HG03469 (cell line): ENCODE measurements at regions not wholly inside any gene's neighbourhood (a gene's known extent, or its start where the extent isn't known, plus 50 kb on each side); places are given as distances from the start of the nearest gene placed in this dataset.

Experiments
- ATAC-seq: cut with Tn5 transposase; IDR thresholded peaks from one replicate; pipeline ENCODE4 v1.9.1; 2021; ENCODE audit warnings: mild to moderate bottlenecking, moderate library complexity, moderate number of reproducible peaks; ENCODE audit not compliant: unreplicated experiment

DNA sequence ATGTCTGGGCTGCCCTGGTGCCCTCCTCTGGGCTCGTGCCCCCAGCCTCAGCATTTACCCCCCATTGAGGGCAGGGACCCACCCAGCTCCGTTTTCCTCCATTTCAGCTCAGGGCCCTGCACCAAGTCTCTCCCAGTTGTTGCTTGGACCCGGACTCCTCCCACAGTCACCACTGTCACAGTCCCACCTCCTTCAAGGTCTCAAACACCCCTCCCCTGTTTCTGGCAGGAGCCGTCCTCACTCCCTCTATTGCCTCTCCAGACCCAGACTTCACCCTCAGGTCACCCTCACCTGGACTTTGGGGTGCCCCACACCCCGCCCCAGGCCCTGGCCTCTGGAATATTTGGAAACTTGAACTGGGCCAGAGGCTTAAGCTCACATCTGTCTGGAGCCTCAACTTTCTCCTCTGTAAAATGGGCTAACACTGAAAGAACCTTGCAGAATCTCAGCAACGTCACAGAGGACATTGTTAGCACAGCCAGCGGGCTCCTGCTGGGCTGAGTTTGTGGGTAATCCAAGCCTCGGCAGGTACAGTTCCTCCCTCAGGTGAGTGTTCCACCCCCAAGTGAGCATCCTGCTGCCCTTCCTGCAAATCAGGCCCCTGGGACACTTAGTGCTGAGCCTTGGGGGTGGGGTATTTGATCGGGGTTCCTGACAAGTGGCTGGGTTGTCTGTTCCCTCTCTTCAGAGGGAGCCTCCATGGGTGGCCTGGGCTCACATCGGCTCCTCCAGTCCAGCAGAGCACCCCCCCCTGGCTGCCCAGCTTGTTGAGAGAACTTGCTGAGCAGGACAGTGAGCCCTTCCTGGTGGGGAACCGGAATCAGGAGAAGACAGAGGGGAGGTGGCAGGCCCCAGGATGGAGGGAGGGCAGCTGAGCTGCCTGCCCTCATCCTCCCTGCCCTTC lies 130.1 kb downstream of the C9orf50 start:
- ATAC-seq, result no peak

DNA sequence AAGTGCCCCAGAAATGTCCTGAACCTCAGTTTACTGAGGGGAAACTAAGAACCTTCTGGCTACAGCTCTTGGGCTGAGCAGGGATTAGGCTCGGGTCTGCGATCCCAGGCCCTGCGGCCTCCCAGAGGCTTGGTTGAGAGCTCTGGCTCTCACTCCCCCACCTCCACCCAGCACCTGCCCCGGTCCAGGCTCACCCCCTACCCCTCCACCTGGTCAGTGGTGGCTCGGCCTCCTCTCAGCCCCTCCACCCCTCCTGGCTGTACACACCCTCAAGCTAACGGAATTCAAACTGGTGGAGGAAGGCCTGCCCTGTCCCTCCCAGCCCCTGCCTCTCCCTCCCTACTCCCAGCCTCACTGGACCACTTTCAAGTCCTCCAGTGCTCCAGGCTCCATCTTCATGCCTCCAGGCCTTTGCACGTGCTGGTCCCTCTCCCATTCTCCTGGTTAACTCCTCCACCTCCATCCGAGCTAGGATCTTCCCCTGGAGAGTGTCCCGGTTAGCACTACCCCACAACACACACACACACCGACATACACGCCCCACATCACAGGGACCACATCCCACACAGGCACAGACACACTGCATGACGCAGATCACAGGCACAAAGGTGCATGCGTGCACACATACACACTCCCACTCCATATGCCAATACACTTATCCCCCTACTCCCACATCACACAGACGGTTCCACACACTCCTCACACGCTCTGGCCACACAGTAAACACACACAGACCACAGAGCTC lies 130.9 kb downstream of the C9orf50 start:
- ATAC-seq, result no peak

GRCh38 chr9:129487658-129488483 lies 133.0 kb downstream of the C9orf50 start:
- no peak for ATAC-seq

- no peak for ATAC-seq
Measured at GRCh38 chr9:129486756-129487657, 133.9 kb downstream of the C9orf50 start.

DNA sequence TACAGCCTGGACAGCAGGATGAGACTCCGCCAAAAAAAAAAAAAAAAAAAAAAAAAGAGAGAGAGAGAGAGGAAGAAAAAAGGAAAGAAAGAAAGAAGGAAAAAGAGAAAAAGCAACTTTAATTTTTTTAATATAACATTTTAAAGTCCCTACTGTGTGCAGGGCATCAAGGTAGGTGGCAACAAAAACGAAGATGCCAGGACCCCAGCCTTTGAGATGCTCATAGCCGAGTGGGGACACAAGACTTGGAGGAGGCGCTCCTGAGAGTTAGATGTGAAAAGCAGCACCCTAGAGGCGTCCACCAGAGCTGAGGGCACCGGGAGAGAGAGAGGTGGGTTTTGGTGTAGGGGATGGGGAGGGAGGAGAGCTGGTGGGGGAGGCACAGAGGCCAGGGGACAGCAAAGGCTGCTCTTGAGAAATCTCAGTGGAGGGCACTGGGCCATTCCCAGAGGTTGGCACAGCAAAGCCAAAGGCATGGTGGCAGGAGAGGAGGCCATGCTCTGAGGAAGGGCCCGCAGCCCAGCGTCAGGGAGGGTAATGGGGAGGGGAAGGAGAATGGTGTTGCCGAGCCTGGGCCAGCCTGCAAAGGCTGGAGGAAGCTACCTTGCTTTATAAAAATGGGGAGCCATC lies 135.6 kb downstream of the C9orf50 start:
- no peak for ATAC-seq

DNA sequence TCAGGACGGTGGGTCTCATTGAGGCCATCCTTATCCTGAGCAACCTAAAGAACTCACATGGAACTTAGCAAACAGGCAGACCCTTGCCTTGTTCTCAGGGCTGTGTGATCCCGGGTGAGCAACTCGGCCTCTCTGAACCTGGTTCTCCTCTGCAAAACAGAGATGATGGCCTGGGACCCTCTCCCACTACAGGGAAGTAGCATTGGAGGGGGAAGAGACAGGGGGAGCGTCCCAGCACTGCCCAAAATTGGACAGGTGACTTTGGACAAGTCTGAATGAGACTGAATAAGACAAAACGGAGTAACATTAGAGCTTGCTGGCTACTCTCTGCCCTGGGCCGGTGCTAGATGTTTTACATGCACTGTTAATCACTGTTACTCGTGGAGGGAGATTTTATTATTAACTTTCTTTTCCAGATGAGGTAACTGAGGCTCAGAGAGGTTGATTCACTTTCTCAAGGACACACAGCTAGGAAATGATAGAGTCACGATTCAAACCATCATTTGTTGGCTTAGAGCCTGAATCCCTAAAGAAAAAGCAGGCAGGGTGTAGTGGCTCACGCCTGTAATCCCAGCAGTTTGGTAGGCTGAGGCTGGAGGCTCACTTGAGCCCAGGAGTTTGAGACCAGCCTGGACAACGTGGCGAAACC lies 136.4 kb downstream of the C9orf50 start:
- no peak for ATAC-seq

DNA sequence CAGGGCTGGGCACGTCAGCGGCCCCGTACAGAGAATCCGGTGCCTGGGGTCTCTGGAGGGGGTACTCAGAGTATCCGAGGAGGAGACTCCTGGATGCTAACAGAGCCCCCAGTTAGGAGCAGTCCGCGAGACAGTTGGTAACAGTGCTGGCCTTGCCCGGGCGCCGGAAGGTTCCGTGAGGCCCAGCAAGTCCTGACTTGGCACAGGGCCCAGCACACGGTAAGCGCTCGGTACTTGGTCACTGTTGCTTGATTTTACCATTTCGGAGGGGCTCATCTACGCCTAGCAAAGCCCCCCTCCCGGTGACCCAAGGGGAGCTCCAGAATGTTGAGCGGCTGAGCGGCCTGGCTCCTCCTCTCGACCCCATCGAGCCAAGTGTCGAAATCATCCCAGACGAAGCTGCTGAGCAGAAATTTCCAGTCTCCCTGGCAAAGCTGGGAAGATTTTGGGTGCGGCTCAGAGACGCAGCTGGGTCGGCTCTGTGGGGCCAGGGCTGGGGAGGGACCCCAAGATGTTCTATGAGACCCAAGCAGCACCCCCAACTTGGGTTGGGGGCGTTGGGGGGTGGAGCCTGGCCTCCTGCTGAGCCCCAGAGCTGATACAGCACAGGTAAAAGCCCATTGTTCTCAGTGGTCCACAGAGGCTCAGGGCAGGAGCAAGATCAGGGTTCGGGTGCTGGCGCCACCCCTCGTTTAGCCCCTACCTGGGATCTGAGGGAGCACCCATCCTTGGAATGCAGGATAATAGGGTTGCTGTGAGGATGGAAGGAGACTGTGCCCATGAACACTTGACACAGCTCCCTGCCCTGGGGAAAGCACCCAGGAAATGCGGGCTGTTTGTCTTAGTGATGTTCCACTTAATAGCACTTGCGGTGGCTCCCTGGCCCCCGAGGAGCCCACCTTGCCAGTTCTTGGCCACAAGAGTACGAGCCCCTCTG lies 137.2 kb downstream of the C9orf50 start:
- ATAC-seq, result no peak

DNA sequence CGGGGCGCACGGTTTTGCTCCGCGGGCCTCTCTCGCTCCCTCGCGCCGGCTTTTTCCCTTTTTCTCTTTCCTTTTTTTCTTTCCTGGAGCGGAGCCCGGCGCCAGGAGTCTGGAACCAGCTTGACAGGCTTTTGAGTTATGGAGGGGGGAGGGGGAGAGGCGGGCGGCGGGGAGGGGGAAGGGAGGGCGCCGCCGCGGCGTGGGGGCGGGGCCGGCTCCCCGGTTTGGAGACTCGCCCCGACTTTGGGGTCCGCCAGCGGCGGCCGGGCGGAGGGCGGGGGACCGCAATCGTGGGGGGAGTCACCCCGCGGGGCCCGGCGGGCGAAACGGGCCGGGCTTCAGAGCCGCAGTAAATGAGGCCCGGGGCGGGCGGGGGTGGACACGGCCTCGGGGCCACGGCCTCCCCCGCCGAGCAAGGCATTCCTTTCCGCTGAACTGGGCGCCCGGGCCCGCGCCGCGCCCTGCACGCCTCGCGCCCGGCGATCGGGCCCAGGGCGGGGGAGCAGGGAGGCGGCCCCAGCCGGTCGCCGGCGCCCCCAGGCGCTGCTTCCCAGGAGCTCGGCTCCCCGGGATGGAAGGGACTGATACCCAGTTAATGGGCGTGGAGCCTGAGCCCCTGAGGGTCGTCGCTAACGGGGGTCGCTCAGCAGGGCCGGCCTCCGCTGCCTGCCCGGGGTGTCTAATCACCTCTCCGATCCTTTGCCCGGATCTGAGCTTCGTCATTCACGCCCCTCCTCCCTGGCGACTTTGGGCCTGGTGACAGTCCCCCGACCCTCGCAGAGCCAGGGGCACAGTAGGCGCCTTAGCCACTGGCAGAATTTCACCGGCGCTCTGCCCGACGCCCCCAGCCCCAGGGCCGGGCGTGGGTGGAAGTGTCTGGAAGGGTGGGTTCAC lies 138.1 kb downstream of the C9orf50 start:
- no peak for ATAC-seq

- no peak for ATAC-seq
Measured at GRCh38 chr9:129481810-129482511, 138.9 kb downstream of the C9orf50 start.

DNA sequence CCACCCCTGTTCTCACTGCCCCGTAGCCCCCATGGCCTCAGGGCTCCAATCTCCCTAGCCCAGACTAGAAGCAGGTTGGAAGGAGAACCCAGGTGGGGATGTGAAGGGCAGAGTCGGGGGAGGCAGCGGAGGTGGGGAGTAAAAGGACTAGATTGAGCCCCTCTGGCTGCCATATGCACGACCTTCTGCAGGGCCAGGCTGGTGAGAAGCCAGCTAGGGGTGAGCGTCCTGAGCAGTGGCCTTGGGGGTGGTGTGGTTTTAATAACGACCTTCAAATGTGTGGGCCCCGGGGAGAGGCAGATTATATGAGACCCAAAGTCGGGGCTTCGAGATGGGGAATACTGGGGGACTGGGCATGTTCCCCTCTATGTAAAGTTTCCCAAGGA lies 139.5 kb downstream of the C9orf50 start:
- no peak for ATAC-seq

DNA sequence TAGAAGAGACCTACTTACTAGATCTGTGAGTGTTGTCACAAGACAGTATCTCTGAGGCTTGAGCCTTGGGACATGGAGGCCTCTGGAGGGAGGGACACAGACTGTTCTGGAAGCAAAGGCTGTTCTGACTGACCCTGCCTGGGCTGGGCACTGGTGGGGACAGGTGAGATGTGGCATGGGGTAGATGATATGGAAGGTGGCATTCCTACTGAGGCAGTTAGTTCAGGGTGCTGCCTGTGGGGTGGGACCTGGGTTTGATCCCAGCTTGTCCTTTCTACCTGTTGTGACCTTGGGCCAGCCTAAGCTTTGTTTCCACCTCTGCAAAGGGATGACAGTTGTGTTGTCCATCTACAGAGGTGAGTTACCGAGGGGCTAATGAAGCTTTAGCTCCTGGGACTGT lies 140.2 kb downstream of the C9orf50 start:
- ATAC-seq, result no peak

- ATAC-seq, result no peak
Measured at GRCh38 chr9:129480227-129480626, 140.7 kb downstream of the C9orf50 start.

DNA sequence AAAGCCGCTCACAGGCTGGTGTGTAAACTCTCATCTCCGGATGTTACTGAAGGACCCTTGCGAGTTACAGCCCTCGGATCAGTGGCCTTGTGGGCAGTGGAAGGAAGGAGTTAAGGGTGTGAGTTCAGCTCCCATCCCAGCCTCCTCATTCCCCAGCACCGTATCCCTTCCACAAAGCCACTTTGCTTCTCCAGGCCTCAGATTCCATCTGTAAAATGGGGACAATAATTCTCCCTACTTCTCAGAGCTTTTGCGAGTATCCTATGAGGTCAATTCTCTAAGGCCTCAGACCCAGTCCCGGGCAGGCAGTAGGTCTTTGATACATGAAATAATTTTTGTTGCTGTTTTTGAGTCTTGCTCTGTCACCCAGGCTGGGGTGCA lies 141.3 kb downstream of the C9orf50 start:
- no peak for ATAC-seq

- no peak for ATAC-seq
Measured at GRCh38 chr9:129478961-129479630, 141.8 kb downstream of the C9orf50 start.

DNA sequence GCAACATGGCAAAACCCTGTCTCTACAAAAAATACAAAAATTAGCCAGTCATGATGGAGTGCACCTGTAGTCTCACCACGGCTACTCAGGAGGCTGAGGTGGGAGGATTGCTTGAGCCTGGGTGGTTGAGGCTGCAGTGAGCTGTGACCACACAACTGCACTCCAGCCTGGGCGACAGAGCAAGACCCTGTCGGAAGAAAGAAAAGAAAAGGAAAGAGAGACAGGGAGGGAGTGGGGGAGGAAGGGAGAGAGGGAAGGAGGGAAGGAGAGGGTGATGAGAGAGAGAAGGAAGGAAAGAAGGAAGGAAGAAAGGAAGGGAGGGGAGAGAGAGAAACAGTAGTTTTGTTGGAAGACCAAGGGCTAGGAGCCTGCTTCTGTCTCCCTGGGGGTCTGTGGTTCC lies 142.4 kb downstream of the C9orf50 start:
- ATAC-seq, result no peak
